Stimulated activated CD4-positive, alpha-beta T cell treated with anti-CD3 and anti-CD28 coated beads, Interleukin-12 subunit alpha, Interleukin-12 subunit beta, amount 100 ng/mL, for 4 hours (primary cell): ENCODE measurements at regions not wholly inside any gene's neighbourhood (a gene's known extent, or its start where the extent isn't known, plus 50 kb on each side); places are given as distances from the start of the nearest gene placed in this dataset.

Experiments used
- DNase-seq: peaks from one replicate; pipeline ENCODE4 v3.0.0-alpha.2; 2020

DNA sequence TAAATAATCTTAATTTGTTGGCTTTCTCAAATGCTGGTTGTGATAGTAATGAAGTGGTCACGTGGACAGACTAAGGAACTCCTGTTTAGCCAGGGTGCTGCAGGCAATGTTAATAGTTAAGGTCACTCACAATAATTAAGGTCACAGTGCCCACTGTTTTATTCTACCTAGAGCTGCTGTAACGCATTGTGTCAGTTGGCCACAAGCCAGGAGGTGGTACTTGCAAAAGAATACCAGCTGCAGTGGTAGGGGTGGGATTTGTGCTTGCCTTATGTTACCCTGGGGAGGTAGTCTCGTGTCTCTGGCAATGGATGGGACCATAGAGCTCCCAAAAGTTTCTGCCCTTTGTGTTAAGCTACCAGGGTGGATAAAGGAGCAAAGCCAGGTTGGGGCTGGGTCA is 969.1 kb upstream of the CDH8 start:
- no peak for DNase-seq

DNA sequence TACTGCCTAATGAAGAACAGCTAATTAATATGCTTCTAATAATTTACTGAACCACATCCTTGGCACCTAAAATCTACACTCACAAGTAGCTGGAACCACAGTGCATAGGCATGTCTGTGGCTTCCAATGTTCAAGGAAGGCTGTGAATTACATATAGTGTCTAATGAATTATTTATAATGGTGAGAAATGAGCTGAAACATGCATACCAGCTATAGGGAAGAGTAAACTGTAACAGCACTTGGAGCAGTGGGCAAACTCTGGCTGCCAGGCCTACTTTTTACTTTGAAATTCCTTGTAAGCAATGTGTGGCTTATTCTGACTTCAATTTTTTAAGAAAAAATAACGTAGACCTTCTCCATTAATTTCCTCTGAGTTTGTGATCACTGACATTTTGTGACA is 953.2 kb upstream of the CDH8 start:
- no peak for DNase-seq

DNA sequence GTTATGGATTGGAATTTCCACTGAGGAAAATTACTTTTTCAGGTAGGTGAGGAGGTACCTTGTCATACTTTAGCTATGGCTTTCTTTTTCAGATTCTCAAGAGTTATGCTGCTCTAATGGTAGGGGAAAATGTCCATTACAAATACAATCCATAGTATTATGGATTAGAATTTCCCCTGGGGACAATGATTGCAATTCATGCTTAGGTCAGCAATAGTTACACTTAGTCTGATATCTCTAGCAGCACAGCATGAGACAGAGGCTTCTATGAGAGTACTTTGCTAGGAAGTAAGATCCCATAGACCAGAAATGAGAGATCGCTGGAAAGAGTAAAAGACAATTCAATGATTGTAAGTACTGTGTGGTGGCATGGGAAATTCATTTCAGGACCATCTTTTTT is 949.5 kb upstream of the CDH8 start:
- no peak for DNase-seq

DNA sequence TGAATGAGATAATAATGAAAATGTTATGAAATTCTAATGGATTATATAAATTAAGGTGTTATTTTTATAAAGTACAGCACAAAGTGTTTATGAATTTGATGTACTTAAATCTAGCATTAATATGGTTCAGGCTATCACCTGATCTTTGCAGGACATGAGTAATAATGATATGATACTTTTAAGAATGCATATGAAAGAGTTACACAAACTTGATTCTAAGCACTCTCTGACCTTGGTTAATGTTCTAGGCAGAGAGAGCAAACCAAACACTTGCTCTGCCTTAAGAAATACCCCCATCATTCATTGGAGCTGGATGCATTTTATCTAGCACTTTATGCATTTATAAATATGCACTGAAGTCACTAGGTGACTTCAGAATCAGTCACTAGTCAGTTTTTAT is 942.2 kb upstream of the CDH8 start:
- DNase-seq: no peak

DNA sequence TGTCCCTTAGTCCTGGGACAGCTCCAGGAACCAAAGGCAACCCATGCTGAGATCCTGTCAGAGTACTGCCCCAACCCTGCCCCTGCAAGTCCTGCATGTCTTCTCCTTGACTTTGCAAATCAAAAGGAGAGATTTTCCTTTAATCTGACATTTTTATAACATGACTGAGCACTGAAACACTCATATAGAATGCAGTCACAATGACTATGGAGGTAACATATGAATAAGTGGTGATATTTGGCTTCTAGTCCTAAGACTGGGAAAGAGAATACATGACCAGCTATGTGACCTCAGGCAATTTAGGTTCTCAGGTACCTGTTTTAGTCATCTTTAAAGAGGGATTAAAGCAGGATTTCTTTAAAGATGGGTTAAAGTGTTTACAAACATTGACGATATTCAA is 941.6 kb upstream of the CDH8 start:
- no peak for DNase-seq

DNA sequence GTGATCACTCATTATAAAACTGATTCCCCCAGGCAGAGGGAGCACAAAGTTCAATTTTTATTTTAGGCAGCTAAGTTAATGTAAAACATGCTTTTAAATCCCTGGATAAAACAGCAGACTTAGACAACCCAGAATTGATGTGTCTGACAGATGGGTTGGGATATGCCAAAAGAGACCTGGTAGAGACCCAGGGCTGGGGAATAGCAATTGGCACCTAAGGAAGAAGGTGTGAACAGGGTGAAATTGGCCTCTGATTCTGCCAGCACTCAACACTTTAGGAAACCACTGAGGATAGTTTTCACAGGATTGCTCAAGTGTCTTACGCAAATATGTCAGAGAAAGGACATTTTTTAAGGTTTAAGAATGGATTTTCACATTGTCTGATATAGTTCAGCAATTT is 938.2 kb upstream of the CDH8 start:
- no peak for DNase-seq

DNA sequence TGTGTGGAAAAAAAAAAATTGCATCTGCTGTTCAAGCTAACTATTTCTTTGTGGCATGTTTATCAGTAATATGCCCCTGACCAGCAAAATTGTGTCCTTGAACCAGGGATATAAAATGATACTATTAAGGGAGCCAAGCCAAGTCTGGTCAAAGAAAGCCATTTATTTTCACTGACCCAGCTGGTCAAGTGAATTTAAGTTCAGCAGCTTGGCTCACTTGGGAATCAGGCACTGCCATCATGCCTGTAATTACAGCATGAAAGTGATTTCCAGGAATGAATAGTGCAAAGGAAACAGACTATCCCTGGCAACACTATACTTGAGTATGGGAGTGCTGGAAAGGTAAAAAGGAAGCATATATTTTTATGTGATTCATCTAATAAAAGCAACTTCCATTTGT is 934.6 kb upstream of the CDH8 start:
- no peak for DNase-seq

DNA sequence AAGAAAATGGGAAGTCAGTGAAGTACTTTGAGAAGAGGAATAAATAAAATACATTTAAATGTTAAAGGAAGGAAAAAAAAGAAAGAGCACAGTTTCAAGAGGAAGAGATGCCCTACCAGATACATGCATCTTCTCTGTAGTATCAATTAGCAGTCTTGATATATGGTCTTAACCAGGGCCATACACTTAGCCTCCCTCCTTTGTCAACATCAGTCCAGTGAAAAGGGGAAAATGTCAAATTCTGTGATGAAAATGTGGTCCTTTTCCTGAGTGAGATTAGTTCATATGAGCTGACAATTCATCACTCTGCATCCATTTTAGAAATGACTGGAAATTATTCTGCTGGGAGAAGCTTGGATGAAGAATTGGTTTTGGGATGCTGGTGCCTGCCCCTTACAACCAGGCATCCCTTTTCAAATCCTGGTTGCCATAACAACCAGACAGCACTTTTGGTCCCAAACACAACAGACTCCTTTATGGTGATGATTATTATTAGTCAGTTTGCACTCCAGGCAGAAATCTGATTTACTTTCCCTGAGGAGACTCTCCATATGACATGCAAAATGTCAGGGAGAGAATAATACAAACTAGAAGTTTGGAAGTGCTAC is 933.6 kb upstream of the CDH8 start:
- no peak for DNase-seq

DNA sequence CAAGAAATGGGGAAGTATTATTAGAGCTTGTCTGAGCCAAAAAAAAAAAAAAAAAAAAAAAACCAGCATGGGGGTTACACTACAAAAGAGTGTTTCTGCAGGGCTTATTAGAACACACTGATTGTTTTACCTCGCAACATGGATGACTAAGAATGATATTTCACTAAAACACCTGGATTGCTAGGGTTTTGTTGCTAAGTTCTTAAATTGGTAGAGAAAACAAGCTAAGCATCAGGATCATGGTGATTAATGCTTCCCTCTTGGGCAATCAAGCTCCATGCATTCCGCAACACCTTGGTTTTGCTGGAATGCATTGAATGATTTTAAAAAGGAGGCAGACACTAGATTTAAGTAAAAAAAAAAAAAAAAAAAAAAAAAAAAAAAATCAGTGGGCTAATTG is 931.4 kb upstream of the CDH8 start:
- no peak for DNase-seq

DNA sequence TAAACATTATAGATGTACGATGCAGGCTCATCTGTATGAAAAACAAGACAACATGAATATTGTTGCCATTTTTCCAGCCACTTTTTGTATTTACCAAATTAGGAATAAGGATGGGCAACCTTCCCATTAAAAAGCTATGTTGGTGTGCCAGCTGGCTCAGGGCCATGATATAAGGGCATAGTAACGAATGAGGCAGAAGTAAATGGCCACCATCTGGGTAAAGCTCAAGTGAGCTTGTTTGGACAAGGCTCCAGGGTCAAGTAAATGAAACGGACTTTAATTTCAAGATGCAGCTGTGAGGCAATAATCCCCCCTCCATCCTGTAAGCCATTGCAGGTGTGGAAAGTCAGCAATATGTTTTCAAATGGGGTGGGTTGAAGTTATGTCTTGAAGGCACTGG is 930.9 kb upstream of the CDH8 start:
- DNase-seq: no peak

DNA sequence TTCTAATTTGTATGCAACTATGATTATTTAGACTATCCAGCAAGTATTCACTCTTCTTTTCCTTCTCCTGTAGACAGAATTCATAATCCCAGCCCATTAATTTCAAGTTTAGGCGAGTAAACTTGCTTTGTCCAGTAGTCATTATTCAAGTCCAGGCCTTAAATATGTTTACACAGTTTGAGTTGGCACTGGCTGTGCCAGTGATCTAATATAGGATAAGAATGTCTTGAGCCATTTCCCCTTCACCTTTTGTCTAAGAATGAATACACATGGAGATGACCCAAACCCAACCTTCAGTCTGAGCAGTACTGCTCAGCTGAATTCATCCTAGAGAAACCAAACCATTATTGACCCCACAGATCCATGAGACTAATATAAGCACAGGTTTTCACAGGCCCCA is 930.4 kb upstream of the CDH8 start:
- DNase-seq: no peak

DNA sequence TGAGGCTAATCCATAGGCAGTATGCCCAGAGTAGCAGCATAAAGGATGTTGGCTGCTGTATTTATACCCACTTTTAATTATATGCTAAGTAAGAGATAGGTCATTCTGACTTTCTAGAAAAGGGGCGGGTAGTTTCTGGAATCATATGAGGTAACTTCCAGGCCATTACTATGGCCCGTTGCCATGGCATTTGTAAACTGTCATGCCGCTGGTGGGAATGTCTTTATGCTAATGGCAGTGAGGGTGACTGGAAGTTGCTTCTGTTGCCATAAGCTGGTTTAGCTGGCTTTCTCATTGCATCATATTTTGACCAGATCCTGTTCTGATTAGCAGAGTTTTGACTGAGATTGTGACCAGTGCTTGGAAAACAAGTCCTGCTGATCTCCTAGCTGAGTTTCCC is 929.6 kb upstream of the CDH8 start:
- DNase-seq: no peak

DNA sequence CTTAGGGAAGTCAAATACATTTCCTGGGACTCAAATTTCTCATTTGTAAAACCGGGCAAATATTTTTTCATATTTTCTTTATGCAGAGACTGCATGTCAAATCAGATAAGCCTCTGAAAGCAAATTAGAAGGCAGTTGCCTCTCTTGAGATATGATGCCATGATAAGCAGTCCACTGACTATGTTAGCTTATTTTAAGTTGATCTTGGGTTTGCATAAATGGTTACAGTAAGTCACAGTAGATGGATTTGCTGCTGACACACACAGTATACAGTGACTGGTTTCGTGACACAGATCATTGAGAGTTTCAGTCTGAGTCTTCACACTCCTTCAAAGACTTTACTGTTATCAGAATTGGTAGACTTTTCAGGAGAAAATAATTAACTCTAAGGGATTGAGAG is 927.6 kb upstream of the CDH8 start:
- no peak for DNase-seq

DNA sequence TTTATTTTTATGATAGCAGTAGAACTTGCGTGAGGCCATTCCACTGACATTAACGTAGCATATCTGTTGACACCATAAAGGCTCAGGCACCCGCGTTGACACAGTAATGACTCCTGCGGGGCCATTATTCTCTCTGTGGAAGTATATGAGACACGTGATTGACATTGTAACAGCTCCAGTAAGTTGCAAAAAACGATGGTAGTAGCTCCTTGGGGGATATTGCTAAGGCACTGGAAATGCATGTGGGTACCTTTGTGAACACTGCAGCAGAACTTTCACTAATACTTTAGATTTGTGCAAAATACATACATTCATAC is 918.8 kb upstream of the CDH8 start:
- no peak for DNase-seq

DNA sequence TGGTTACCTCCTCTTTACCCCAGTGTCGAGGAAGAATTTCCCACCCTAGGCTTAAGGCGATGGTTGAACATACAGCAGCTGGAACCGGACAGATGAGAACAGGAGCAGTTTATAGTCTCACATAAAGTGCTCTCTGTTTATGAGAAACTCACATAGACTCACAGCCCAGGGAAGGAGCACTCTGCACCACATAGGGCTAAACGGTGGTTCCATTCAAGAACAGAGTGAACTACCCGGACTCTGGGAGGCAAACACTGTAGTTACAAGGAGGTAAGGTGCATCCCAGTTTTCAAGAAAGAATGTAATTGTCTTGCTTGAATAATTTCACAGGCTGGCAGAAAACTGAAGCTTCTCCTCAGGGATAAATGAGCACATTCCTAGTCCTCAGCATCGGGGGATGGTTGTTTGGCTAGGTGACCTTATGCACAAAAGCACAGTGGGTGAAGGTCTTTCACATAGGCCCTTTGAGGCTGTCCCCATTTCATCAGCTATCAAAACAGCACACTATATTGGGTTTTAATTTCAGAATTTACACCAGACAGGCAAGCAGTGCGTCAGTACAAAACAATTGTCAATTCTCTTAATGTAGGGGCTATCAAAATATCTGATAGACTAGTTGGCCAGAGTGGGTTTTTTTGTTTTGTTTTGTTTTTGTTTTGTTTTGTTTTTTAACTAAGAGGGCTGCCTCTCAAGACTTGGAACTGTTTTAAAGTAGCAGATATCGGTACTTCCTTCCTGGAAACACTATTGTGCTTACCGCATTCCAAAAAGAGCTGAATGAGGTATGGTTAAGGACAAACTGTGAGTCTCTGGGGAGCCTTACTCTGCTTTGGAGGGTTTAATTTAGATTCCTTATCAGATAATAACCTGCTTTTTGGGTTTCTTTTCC is 918.1 kb upstream of the CDH8 start:
- no peak for DNase-seq

DNA sequence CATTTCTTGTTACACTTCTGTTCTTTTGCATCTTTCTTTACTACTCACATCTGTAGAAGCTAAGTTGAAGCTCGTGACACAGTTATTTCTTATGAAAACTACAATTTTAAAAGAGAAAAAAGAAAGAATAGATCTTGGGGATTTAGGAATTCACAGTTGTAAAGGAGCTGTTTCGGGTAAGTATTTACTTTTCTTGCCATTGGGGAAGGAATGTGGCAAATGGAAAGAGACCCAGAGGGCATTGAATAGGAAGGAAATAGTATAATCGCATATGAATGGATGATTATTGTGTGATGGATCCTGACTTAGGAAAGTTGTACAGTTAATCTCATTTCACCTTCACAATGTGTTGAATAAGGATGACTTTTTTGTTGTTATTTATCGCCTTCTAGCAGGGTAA is 914.1 kb upstream of the CDH8 start:
- no peak for DNase-seq

DNA sequence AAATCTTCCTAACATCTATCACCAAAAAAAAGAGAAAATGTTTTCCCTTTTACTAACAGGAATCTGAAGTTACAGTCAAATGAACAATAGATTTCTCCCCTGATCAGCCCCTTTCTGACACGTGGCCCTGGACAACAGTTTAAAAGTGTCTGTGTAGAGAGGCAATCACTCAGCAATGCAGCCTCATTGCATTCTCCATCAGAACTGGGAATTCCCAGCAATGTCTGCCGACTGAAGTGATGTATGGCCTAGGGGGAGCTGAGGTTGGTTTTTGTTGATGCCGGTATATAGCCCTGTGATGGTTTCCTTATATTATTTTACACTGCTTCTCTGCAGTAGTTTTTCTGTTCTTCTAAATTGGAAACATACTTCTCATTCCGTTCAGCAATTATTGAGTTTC is 904.3 kb upstream of the CDH8 start:
- no peak for DNase-seq

DNA sequence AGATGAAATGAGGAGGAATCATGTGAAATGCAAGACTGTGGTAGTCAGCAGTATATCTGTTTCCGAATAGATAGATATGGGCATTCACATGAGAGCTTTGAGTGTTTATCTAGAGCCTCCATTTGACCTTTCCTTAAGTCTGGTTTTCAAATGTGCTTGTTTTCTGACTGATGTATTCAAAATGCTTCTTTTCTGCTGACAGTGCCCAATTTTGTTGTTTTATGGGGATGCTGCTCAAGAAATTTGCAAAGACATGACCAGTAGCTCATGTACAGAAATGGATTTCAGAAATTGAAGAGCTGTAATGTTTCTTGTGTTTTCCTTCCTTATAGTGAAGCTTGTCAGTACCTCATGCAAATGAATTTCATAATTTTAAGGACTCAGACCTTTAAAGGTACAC is 903.4 kb upstream of the CDH8 start:
- DNase-seq: no peak

DNA sequence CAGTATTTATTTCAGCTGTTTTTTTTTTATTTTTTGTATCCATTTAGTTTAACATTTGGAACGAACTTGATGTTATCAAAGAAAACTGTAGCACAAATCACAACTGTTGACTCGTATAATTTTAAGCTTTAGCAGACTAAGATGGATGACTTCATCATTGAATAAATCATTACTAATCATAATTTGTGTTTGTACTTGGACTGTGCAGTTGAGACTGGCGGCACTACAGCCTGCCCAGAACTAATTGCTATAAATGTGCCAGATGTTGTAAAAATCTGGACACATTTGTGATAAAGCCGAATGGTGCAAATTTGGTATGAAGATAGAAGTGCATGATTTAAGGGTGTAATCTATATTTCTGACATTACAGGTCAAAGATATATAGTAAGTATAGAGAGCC is 897.7 kb upstream of the CDH8 start:
- DNase-seq: no peak

DNA sequence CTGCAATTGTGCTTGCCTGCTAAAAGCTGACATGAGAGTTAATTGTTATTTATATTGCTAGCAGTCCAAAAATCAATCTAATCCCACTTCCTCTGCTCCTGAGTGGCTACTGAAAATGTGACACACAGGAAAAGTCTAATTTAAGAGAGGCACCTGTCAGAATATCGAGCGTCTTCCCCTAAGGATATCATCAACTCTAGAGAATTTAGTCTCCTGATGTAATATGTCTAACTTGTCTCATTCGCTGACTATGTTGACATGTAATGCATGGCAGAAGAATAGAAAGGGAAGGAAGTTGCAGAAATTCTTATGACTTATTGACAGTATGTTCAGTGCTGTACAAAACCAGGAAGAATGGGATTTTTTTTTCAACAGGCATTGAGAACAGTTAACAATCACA is 893.4 kb upstream of the CDH8 start:
- DNase-seq: no peak

DNA sequence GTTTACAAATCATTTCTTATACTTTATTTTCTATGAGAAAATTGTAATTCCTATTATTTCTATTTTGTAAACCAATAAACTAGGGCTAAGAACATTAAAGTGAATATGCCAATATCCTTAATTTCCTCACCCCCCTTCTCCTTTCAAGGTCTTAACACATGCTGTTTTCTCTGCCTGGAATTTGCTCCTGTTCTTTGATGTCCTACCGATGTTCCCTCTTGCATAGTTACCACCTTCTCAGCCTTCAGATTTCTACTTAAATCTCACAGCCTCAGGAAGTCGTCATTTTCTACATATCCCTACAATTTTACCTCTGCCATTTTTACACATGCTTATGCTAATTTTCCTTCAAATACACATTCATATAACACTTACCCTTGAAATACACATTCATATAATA is 890.9 kb upstream of the CDH8 start:
- DNase-seq: no peak

DNA sequence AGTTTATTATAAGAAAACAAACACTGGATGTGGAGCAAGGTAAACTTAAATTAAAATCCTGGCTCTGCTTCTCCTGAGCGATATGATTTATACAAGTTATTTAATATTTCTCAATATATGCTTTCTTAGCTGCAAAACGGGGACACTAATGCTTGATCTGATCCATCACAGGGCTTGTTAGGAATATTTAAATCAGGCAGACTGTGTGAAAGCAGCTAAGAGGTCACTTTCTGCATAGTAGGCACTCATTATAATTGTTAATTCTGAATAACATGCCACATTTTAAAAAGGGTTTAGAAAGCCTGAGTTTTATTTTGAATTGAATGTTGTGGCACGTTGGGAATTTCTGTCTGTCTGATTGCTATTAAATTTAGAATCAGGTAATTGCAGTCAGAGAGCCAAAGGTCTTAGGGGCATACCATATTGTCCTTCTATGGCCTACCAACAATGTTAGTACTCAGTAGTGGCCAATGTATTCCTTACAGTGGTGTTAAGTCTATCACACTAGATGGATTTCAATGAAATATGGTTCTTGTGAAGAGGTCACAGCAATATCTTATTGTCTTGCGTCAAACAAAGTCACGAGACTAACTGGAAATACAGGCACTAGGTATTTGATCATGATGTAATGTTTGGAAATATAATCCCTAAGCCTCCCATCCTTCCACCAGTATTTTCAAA is 890.0 kb upstream of the CDH8 start:
- no peak for DNase-seq

DNA sequence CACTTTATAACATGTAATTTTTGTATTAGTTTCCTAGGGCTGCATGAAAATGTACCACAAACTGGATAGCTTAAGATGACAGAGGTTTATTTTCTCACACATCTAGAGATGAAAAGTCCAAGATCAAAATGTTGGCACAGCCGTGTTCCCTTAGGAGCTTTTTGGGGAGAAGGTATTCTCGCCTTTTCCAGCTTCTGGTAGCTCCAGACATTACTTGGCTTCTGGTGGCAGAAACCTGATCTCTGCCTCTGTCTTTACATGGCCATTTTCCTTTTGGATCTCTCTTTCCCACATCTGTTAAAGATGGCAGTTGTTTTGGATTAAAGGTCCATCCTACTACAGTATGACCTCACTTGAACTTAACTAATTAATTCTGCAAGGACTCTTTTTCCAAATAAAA is 885.7 kb upstream of the CDH8 start:
- no peak for DNase-seq

DNA sequence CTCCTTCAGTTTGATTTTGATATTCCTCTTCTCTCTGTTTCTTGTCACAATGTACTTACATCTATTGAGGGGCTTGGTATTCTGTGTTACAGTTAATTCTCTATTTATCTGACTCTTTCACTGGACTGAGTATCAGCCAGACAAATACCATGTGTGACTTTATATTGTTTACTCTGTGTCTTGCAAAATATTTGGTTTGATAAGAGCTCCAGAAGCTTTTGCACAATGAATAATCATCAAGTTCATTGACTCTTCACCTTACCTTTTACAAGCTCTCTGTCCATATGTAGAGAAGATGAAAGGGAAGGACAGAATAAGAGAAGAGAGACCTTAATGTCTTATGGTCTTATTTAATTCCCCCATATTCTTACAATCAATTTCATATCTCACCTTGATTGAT is 877.7 kb upstream of the CDH8 start:
- DNase-seq: no peak

DNA sequence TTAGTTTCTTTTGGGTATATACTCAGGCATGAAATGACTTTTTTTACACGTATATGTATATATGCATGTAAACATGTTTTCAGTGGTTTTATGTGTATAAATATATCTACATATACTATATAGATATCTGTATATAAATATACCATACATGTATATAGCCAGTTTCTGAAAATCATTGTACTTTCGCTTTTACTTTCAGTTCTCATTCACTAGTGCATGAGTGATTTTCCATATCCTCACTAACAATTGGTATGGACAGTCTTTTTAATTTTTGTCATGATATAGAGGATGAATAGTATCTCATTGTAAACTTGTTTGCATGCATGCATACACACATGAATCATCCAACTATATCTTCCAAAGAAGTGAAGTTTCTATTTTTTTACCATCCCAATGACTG is 877.1 kb upstream of the CDH8 start:
- DNase-seq: no peak
